Liver (tissue), 3 donors: ENCODE measurements at regions not wholly inside any gene's neighbourhood (a gene's known extent, or its start where the extent isn't known, plus 50 kb on each side); places are given as distances from the start of the nearest gene placed in this dataset.

Experiments used
- EGR1 ChIP-seq, 2 donors: IDR thresholded peaks; 2 replicates each; pipeline ENCODE4 v1.6.1; 2016 to 2018; ENCODE audit warnings: antibody characterized with exemption in 2 of 2, low read depth in 2 of 2
- FOXA1 ChIP-seq: IDR thresholded peaks from 2 replicates; pipeline ENCODE4 v1.6.1; 2016; ENCODE audit warnings: antibody characterized with exemption
- GABPA ChIP-seq, 2 donors: IDR thresholded peaks in 1 of 2; conservative IDR thresholded peaks in 1 of 2; 2 replicates each; pipeline ENCODE4 v1.6.1; 2016; ENCODE audit warnings: antibody characterized with exemption in 2 of 2, mild to moderate bottlenecking in 1 of 2, moderate library complexity in 1 of 2
- JUND ChIP-seq, 2 donors: IDR thresholded peaks; 2 replicates each; pipeline ENCODE4 v1.6.1; 2016; ENCODE audit warnings: antibody characterized with exemption in 2 of 2
- RAD21 ChIP-seq, 2 donors: IDR thresholded peaks; 2 replicates each; pipeline ENCODE4 v1.6.1; 2016; ENCODE audit warnings: antibody characterized with exemption in 2 of 2, mild to moderate bottlenecking in 2 of 2
- REST ChIP-seq: IDR thresholded peaks from 2 replicates; pipeline ENCODE4 v1.6.1; 2016; ENCODE audit warnings: antibody characterized with exemption, mild to moderate bottlenecking
- RXRA ChIP-seq, 2 donors: IDR thresholded peaks; 2 replicates each; pipeline ENCODE4 v1.6.1; 2017 to 2018; ENCODE audit warnings: antibody characterized with exemption in 2 of 2, mild to moderate bottlenecking in 1 of 2
- SP1 ChIP-seq: IDR thresholded peaks from 2 replicates; pipeline ENCODE4 v1.6.1; 2018; ENCODE audit warnings: antibody characterized with exemption, mild to moderate bottlenecking
- TAF1 ChIP-seq: conservative IDR thresholded peaks from 2 replicates; pipeline ENCODE4 v1.6.1; 2016; ENCODE audit warnings: antibody characterized with exemption, mild to moderate bottlenecking
- YY1 ChIP-seq: IDR thresholded peaks from 2 replicates; pipeline ENCODE4 v1.6.1; 2016; ENCODE audit warnings: antibody characterized with exemption, mild to moderate bottlenecking
- ZBTB33 ChIP-seq: IDR thresholded peaks from 2 replicates; pipeline ENCODE4 v1.6.1; 2016; ENCODE audit warnings: antibody characterized with exemption
- TF ChIP-seq, protein P1 (sequence below): fragments of 150-350 bp; IDR thresholded peaks from 2 replicates; pipeline ENCODE4 v1.5.1; 2017; ENCODE audit warnings: improper control_type of control experiment, low read depth, low read length; ENCODE audit not compliant: missing input control
- TF ChIP-seq, protein P2 (sequence below): IDR thresholded peaks from 2 replicates; pipeline ENCODE4 v1.6.1; 2016; ENCODE audit warnings: antibody characterized with exemption
- TF ChIP-seq, protein P3 (sequence below): IDR thresholded peaks from 2 replicates; pipeline ENCODE4 v1.6.1; 2016; ENCODE audit warnings: antibody characterized with exemption
- donor health status: healthy.
- donor health status: healthy.

DNA sequence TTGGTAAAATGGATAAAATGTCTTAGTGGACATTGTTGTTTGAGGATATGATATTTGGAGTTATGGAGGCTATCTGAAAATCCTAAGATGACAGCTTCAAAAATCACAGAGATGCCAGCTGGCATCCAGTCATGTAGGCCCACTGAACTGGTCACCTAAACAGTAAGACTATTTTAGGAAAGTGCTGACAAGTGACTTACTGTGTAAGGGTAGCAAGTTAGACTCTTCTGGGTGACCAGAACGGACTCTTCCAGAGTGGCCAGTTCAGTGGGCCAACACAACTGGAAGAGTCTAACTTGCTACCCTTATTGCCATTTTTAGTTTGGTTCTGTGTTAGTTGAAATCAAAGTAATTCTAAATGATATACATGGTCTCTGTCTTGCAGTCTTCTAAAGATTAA is 61.4 kb upstream of the ATP8A1 start:
- TF ChIP-seq GABPA (IDR thresholded peaks at IDR 0.05 in 1 of 2, conservative IDR thresholded peaks at IDR 0.05 in 1 of 2), result no peak
- TF ChIP-seq RXRA (IDR thresholded peaks at IDR 0.05), result no peak
- TF ChIP-seq, protein P1, sequence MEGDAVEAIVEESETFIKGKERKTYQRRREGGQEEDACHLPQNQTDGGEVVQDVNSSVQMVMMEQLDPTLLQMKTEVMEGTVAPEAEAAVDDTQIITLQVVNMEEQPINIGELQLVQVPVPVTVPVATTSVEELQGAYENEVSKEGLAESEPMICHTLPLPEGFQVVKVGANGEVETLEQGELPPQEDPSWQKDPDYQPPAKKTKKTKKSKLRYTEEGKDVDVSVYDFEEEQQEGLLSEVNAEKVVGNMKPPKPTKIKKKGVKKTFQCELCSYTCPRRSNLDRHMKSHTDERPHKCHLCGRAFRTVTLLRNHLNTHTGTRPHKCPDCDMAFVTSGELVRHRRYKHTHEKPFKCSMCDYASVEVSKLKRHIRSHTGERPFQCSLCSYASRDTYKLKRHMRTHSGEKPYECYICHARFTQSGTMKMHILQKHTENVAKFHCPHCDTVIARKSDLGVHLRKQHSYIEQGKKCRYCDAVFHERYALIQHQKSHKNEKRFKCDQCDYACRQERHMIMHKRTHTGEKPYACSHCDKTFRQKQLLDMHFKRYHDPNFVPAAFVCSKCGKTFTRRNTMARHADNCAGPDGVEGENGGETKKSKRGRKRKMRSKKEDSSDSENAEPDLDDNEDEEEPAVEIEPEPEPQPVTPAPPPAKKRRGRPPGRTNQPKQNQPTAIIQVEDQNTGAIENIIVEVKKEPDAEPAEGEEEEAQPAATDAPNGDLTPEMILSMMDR, result no peak
- TF ChIP-seq, protein P2, sequence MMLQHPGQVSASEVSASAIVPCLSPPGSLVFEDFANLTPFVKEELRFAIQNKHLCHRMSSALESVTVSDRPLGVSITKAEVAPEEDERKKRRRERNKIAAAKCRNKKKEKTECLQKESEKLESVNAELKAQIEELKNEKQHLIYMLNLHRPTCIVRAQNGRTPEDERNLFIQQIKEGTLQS, result no peak
- TF ChIP-seq TAF1, result no peak
- TF ChIP-seq FOXA1, result no peak
- no peak for TF ChIP-seq JUND (IDR thresholded peaks at IDR 0.05)
- TF ChIP-seq EGR1 (IDR thresholded peaks at IDR 0.05; ENCODE audit: low read depth in 2 of 2), result no peak
- no peak for TF ChIP-seq YY1
- TF ChIP-seq ZBTB33, result no peak
- no peak for TF ChIP-seq RAD21 (IDR thresholded peaks at IDR 0.05)
- TF ChIP-seq REST, result no peak
- TF ChIP-seq, protein P3, sequence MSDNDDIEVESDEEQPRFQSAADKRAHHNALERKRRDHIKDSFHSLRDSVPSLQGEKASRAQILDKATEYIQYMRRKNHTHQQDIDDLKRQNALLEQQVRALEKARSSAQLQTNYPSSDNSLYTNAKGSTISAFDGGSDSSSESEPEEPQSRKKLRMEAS, result no peak
- TF ChIP-seq SP1, result no peak
